NB4 (cell line): ENCODE measurements at regions not wholly inside any gene's neighbourhood (a gene's known extent, or its start where the extent isn't known, plus 50 kb on each side); places are given as distances from the start of the nearest gene placed in this dataset.

Experiments used
- MYC ChIP-seq: IDR thresholded peaks from 2 replicates; pipeline ENCODE4 v1.6.1; 2011; ENCODE audit warnings: low read depth, low read length
- POLR2A ChIP-seq: IDR thresholded peaks from 2 replicates; pipeline ENCODE4 v1.6.1; 2011; ENCODE audit warnings: mild to moderate bottlenecking; ENCODE audit not compliant: insufficient read length; ENCODE audit errors: extremely low read depth
- TF ChIP-seq, protein P1 (sequence below): IDR thresholded peaks from one replicate; pipeline ENCODE4 v1.5.1; 2012; ENCODE audit warnings: low read depth, low read length
- TF ChIP-seq, protein P2 (sequence below): IDR thresholded peaks from 2 replicates; pipeline ENCODE4 v1.6.1; 2011; ENCODE audit warnings: low read depth, low read length

DNA sequence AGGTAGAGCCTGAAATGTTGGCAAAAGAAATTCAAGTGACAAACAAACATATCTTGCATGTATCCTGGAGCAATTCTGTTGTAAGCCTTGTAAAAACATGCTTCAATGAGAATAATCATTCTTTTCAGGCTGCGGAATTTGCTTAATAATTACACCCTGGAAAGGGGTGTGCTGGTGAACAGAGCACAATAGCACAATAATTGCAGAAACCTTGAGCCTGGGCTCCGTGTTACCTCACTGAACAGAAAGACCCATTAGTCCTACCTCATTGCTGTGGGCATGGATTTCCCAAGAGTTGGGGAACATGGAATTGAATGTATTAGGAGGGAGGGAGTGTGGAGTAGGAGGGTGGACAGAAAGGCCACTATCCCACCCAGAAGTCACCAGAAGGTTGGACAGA, 168.0 kb upstream of the ALKAL2 start:
- no peak for TF ChIP-seq POLR2A
- TF ChIP-seq, protein P1, sequence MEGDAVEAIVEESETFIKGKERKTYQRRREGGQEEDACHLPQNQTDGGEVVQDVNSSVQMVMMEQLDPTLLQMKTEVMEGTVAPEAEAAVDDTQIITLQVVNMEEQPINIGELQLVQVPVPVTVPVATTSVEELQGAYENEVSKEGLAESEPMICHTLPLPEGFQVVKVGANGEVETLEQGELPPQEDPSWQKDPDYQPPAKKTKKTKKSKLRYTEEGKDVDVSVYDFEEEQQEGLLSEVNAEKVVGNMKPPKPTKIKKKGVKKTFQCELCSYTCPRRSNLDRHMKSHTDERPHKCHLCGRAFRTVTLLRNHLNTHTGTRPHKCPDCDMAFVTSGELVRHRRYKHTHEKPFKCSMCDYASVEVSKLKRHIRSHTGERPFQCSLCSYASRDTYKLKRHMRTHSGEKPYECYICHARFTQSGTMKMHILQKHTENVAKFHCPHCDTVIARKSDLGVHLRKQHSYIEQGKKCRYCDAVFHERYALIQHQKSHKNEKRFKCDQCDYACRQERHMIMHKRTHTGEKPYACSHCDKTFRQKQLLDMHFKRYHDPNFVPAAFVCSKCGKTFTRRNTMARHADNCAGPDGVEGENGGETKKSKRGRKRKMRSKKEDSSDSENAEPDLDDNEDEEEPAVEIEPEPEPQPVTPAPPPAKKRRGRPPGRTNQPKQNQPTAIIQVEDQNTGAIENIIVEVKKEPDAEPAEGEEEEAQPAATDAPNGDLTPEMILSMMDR, result no peak
- no peak for TF ChIP-seq MYC
- TF ChIP-seq, protein P2, sequence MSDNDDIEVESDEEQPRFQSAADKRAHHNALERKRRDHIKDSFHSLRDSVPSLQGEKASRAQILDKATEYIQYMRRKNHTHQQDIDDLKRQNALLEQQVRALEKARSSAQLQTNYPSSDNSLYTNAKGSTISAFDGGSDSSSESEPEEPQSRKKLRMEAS, result no peak
